ENCODE measurements at regions not wholly inside any gene's neighbourhood (a gene's known extent, or its start where the extent isn't known, plus 50 kb on each side); places are given as distances from the start of the nearest gene placed in this dataset.
"Not testable (repeated sequence)": the region's sequence is repeated elsewhere in the genome, so short reads cannot be mapped to it uniquely, and the experiment has no call there.

GRCh38 chr12:22826026-22826425, 201.1 kb downstream of the ETNK1 start:
- H2BK120ac ChIP-seq (ENCODE audit: low read depth, low read length, poor library complexity, severe bottlenecking), result no peak overlapping the region
- no peak overlapping the region for H3K18ac ChIP-seq (ENCODE audit: insufficient read length, low read depth, low read length)
- no peaks in the 10 kb centered on the region for H3K79me1 ChIP-seq (ENCODE audit: insufficient read depth, low read depth, low read length, poor library complexity, severe bottlenecking)
- H3K27me3 ChIP-seq (ENCODE audit: insufficient read depth, low read length), result no peaks in the 10 kb centered on the region
- H2AK5ac ChIP-seq (ENCODE audit: insufficient read length, low read length), result no peak overlapping the region
- no peak overlapping the region for H3K4me2 ChIP-seq (ENCODE audit: insufficient read depth, insufficient read length, low read length)
- H3K9me3 ChIP-seq (ENCODE audit: control insufficient read depth, low read depth, low read length), result no peaks in the 10 kb centered on the region
- H2BK5ac ChIP-seq (ENCODE audit: insufficient read length, low read length), result no peak overlapping the region
- H3K23me2 ChIP-seq (ENCODE audit: insufficient read length, low read depth, low read length, poor library complexity, severe bottlenecking), result no peaks in the 10 kb centered on the region
- peaks cover 17 to 22% of the 10 kb centered on the region in 2 experiments for H3K9me3 Mint-ChIP-seq
- no peak overlapping the region for H3K23ac ChIP-seq (ENCODE audit: insufficient read length, low read depth, low read length)
- no peak overlapping the region for H2AFZ ChIP-seq (ENCODE audit: low read length)
- TF ChIP-seq CTCF (conservative IDR thresholded peaks at IDR 0.05), result no peak
- H3K4me1 ChIP-seq (ENCODE audit: insufficient read depth, low read length), result no peaks in the 10 kb centered on the region
- no peaks in the 10 kb centered on the region for H3K27me3 Mint-ChIP-seq (ENCODE audit: low read depth)
- H3K14ac ChIP-seq (ENCODE audit: insufficient read depth, low read length), result no peak overlapping the region
- no peak overlapping the region for H2BK12ac ChIP-seq (ENCODE audit: insufficient read length, low read depth, low read length)
- H3K36me3 Mint-ChIP-seq (ENCODE audit: insufficient read depth in 1 of 3, low read depth in 3 of 3), result peaks cover 6 to 23% (median 20%) of the 10 kb centered on the region in 3 experiments
- H3T11ph ChIP-seq (ENCODE audit: low read length), result no peak overlapping the region
- no peak for DNase-seq
- no peak overlapping the region for H3K4me3 Mint-ChIP-seq
- no peak overlapping the region for H2BK20ac ChIP-seq (ENCODE audit: low read depth, low read length, poor library complexity, severe bottlenecking)
- H3K4ac ChIP-seq (ENCODE audit: low read depth, low read length), result no peak overlapping the region
- H3K27ac ChIP-seq (ENCODE audit: insufficient read length, low read depth, low read length), result no peak overlapping the region
- H3K4me1 Mint-ChIP-seq, result peaks cover 0 to 8% of the 10 kb centered on the region in 2 experiments; a peak in 2 of 4 replicates
- no peak overlapping the region for H3K56ac ChIP-seq (ENCODE audit: insufficient read length, low read depth, low read length)
- H4K91ac ChIP-seq (ENCODE audit: insufficient read length, low read depth, low read length), result no peak overlapping the region
- H3K9ac ChIP-seq (ENCODE audit: extremely low read depth, insufficient read length, low read length), result no peak overlapping the region
- no CpG with 5 or more reads among the region's 3 CpGs for WGBS (ENCODE audit: extremely low coverage, insufficient read length, low lambda C conversion rate)
- H3K27ac Mint-ChIP-seq, result no peak overlapping the region; a peak in 1 of 7 replicates
- H3K79me2 ChIP-seq (ENCODE audit: insufficient read depth, low read length), result no peaks in the 10 kb centered on the region
- no peak overlapping the region for H4K5ac ChIP-seq (ENCODE audit: insufficient read length, low read depth, low read length)
- H2BK15ac ChIP-seq (ENCODE audit: low read depth, low read length), result no peak overlapping the region
- H4K8ac ChIP-seq (replicated peaks; ENCODE audit: insufficient read length, low read depth, low read length), result no peak overlapping the region
- H4K20me1 ChIP-seq (ENCODE audit: control insufficient read depth, insufficient read depth, insufficient read length), result no peaks in the 10 kb centered on the region

GRCh38 chr12:22826446-22826981, 201.5 kb downstream of the ETNK1 start:
- H2BK15ac ChIP-seq (ENCODE audit: low read depth, low read length); H3K4me1 ChIP-seq (ENCODE audit: insufficient read depth, low read length); H2BK20ac ChIP-seq (ENCODE audit: low read depth, low read length, poor library complexity, severe bottlenecking); H3K27ac ChIP-seq (ENCODE audit: insufficient read length, low read depth, low read length); H2BK12ac ChIP-seq (ENCODE audit: insufficient read length, low read depth, low read length); H3K4me1 Mint-ChIP-seq; H3K27me3 ChIP-seq (ENCODE audit: insufficient read depth, low read length); H4K8ac ChIP-seq (replicated peaks; ENCODE audit: insufficient read length, low read depth, low read length); H2BK120ac ChIP-seq (ENCODE audit: low read depth, low read length, poor library complexity, severe bottlenecking); H2AK5ac ChIP-seq (ENCODE audit: insufficient read length, low read length); H4K5ac ChIP-seq (ENCODE audit: insufficient read length, low read depth, low read length); H3K27me3 Mint-ChIP-seq (ENCODE audit: low read depth); H3K79me2 ChIP-seq (ENCODE audit: insufficient read depth, low read length); H4K91ac ChIP-seq (ENCODE audit: insufficient read length, low read depth, low read length); H3K9ac ChIP-seq (ENCODE audit: extremely low read depth, insufficient read length, low read length); H3K4me2 ChIP-seq (ENCODE audit: insufficient read depth, insufficient read length, low read length); H3K14ac ChIP-seq (ENCODE audit: insufficient read depth, low read length); H3K27ac Mint-ChIP-seq; H3K79me1 ChIP-seq (ENCODE audit: insufficient read depth, low read depth, low read length, poor library complexity, severe bottlenecking); H2BK5ac ChIP-seq (ENCODE audit: insufficient read length, low read length); DNase-seq; H3T11ph ChIP-seq (ENCODE audit: low read length); H2AFZ ChIP-seq (ENCODE audit: low read length); H3K23me2 ChIP-seq (ENCODE audit: insufficient read length, low read depth, low read length, poor library complexity, severe bottlenecking); H3K18ac ChIP-seq (ENCODE audit: insufficient read length, low read depth, low read length); H3K4me3 Mint-ChIP-seq; H3K9me3 ChIP-seq (ENCODE audit: control insufficient read depth, low read depth, low read length); H3K4ac ChIP-seq (ENCODE audit: low read depth, low read length); H4K20me1 ChIP-seq (ENCODE audit: control insufficient read depth, insufficient read depth, insufficient read length); H3K56ac ChIP-seq (ENCODE audit: insufficient read length, low read depth, low read length); H3K23ac ChIP-seq (ENCODE audit: insufficient read length, low read depth, low read length): not testable (repeated sequence)
- no CpG with 5 or more reads among the region's 9 CpGs for WGBS (ENCODE audit: extremely low coverage, insufficient read length, low lambda C conversion rate)
- Mint-ChIP-seq H3K36me3 (ENCODE audit: insufficient read depth in 1 of 3, low read depth in 3 of 3) (peaks cover 6 to 24% (median 20%) of the 10 kb centered on the region in 3 experiments), H3K9me3 (peaks cover 17 to 24% of the 10 kb centered on the region in 2 experiments)
